GM12875 (cell line): ENCODE measurements at regions not wholly inside any gene's neighbourhood (a gene's known extent, or its start where the extent isn't known, plus 50 kb on each side); places are given as distances from the start of the nearest gene placed in this dataset.

Experiments
- H3K4me3 ChIP-seq: one replicate; pipeline ENCODE4 v1.5.1; 2011; ENCODE audit warnings: low read depth, low read length, control low read depth
- TF ChIP-seq, protein P1 (sequence below): IDR thresholded peaks from 2 replicates; pipeline ENCODE4 v1.5.1; 2011; ENCODE audit warnings: low read depth, mild to moderate bottlenecking, control low read depth, inconsistent platforms, low read length, moderate library complexity, borderline replicate concordance; ENCODE audit not compliant: insufficient read depth

DNA sequence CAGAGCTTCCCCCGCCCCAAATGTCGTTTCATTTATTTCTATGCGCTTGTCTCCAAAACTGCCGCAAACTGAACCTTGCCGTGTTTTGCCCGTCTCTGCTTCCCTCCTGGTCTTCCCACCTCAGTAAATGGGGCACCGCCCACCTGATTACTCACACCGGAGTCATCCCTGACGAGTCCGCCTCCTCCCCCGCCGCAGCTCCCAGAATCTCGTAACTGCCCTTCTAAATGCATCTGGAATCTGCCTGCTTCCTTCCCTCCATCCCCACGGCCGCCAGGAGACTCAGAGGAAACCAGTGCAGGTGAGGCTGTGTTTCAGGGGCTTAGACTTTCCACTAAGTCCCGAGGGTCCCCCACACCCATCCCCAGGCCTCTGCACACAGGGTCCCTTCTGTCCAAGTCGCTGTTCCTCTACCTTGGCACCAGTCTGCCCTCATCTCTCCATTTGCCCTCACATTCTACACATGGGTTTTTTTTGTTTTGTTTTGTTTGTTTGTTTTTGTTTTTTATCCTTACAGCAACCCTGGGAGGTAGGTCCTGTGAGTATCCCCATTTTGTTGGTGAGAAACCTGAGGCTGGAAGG, 62.6 kb upstream of the PHF21B start:
- H3K4me3 ChIP-seq, result no peak overlapping the region
- TF ChIP-seq, protein P1, sequence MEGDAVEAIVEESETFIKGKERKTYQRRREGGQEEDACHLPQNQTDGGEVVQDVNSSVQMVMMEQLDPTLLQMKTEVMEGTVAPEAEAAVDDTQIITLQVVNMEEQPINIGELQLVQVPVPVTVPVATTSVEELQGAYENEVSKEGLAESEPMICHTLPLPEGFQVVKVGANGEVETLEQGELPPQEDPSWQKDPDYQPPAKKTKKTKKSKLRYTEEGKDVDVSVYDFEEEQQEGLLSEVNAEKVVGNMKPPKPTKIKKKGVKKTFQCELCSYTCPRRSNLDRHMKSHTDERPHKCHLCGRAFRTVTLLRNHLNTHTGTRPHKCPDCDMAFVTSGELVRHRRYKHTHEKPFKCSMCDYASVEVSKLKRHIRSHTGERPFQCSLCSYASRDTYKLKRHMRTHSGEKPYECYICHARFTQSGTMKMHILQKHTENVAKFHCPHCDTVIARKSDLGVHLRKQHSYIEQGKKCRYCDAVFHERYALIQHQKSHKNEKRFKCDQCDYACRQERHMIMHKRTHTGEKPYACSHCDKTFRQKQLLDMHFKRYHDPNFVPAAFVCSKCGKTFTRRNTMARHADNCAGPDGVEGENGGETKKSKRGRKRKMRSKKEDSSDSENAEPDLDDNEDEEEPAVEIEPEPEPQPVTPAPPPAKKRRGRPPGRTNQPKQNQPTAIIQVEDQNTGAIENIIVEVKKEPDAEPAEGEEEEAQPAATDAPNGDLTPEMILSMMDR, result no peak

DNA sequence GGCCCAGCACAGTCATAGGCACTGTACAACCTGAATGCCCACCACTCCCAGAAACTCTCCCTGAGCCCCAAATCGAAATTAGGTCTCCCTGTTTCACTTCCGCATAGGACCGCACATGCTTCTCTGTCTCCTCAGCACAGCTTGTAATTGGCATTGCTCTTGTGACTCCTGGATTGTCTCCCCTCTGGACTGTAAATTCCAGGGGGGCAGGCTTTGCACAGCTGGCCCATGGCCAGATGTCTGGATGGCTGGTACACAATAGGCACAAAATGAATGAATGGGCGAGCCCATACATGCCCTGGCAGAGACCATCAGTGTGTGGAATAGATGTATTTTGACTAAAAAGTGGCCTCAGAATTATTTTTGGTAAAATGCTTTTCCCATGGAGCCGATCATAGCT, 63.3 kb upstream of the PHF21B start:
- no peak overlapping the region for H3K4me3 ChIP-seq
- TF ChIP-seq, protein P1, result no peak

DNA sequence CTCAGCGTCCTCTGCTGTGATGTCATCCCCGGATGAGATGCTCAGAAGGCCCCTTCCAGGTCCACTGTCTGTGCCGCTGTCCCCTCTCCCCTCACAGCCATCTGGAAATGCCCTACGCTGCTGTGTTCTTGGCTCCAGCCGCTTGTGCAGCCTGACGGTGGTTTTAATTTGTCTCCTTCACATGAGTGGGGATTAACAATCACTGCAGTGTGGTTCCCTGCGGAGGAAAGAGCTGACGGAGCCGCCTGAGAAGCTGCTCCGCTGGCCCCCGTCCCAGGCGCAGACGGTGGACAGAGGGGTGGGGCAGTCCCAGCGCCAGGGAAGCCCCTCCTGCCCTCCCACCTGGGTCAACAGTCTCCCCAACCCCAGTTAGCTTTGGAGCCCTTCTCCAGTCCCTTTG, 67.5 kb upstream of the PHF21B start:
- TF ChIP-seq, protein P1, result no peak

DNA sequence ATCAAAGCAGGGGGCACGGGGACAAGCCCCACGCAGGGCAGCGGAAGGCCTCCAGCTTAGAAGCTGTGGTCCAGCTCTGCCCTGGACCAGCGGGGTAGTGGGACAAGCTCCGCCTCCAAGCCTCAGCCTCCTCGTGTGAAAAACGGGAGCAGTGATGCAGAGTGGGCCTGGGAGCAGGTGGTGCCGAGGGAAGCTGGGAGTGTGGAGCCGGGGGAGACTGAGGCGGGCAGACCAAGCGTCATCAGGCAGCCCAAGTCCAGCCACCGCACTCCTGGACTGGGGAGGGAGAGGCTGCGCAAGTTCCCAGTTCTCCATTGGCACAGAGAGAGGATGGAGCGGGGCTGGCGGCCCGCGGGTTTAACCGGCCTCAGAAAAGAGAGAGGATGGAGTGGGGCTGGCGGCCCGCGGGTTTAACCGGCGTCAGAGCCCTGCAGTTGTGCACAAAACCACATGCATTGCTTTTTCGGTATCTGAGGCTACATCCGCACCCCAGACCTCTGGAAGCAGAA, 68.1 kb upstream of the PHF21B start:
- TF ChIP-seq, protein P1, result no peak

More for the DNA sequence above, 67.5 kb upstream of the PHF21B start:
- H3K4me3 ChIP-seq, result no peak overlapping the region

DNA sequence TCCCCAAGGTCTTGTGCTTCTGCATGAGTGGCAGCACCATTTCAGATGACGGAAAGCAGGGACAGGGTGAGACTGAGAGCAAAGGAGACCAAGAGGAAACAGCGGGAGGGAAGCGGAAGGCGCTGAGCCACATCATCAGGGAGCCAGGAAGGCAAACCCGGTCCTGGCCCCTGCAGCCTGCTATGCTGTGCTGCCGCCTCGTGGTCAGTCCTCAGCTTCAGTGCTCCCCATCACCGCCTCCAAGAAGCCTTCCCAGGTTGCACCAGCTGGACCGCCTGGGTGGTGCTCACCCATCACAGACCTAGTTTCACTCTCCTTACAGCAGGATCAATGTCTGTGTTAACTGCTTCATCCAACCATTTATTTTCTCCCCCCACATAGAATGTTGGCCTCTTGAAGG, 73.0 kb upstream of the PHF21B start:
- TF ChIP-seq, protein P1, result peak; percentile 41; the same call in 1 of the 2 replicates
- no peak overlapping the region for H3K4me3 ChIP-seq

More for the DNA sequence above, 68.1 kb upstream of the PHF21B start:
- no peak overlapping the region for H3K4me3 ChIP-seq

DNA sequence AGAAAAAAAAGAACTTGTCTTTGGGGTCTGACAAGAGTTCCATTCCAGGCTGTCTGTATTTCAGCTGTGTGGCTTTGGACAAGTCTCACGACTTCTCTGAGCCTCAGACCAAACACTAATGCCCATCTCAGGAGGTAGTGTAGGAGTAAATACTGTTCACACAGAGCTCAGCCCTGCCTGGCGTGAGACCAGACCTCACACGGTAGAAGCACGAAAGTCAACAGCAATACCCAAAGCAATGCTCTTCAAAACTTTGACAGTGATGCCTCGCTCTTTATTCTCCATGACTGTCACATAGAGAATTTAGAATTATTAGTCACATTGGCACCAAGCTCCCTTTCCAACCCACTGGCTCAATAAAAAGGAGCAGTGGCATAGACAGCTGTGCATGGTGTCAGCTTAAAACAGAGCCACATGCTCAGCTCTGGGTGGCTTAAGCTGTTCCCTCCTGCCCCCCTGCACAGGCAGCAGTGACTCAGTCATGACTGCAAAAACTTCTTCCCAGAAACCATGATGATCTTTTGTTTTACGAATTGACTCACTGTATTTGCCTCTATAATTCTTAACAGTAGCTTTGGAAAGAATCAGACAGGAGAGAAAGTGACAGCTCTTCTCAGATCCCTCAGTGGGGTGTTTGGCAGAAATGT, 74.0 kb upstream of the PHF21B start:
- TF ChIP-seq, protein P1, result no peak
- H3K4me3 ChIP-seq, result no peak overlapping the region

DNA sequence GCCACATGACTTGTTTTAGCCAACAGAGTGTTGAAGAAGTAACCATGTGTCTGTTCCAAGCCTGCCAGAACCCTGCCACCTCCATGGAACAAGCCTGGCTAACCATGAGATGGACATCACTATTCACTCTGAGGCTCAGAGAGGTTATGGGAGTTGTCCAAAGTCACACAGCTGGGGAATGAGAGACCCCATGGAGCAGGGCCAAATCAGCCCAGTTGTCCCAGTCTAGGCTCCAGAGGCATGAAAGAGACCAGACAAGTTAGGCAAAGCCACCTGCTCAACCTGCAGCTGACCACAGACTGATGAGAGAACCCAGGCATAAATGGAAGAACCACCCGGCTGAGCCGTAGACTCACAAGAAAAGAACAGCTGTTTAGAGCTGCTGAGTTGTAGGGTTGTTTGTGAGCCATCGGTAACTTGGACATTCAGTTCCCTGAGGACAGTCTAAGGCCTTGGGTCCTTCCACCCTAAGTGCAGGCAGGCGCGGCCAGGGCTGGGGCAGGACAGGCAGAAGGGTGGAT, 74.7 kb upstream of the PHF21B start:
- TF ChIP-seq, protein P1, result no peak

More for the DNA sequence above, 74.7 kb upstream of the PHF21B start:
- no peak overlapping the region for H3K4me3 ChIP-seq
